Prostate gland (tissue), 2 donors: ENCODE measurements at regions not wholly inside any gene's neighbourhood (a gene's known extent, or its start where the extent isn't known, plus 50 kb on each side); places are given as distances from the start of the nearest gene placed in this dataset.

Experiments used
- DNase-seq: peaks from one replicate; pipeline ENCODE4 v3.0.0-alpha.2; 2019; ENCODE audit warnings: low spot score
- H3K27ac ChIP-seq, 2 donors: fragments of 200-600 bp; sonication (generic); 2 replicates each; pipeline ENCODE4 v1.5.1; 2017 to 2019
- H3K27me3 ChIP-seq: fragments of 200-600 bp; sonication (generic); replicated peaks from 2 replicates; pipeline ENCODE4 v1.5.1; 2019; ENCODE audit not compliant: insufficient read depth
- H3K36me3 ChIP-seq, 2 donors: fragments of 200-600 bp; sonication (generic); 1 replicate in 1 of 2; 2 replicates in 1 of 2; pipeline versions ENCODE4 v1.5.1 to v1.8.1; 2017 to 2019
- H3K4me1 ChIP-seq: fragments of 200-600 bp; sonication (generic); replicated peaks from 2 replicates; pipeline ENCODE4 v1.5.1; 2019
- H3K4me3 ChIP-seq, 2 donors: fragments of 200-600 bp; sonication (generic); 2 replicates each; pipeline ENCODE4 v1.5.1; 2017 to 2019
- H3K9me3 ChIP-seq: fragments of 200-600 bp; sonication (generic); 2 replicates; pipeline ENCODE4 v1.5.1; 2017
- POLR2A ChIP-seq: fragments of 450-650 bp; IDR thresholded peaks from one replicate; pipeline ENCODE4 v1.6.1; 2016; ENCODE audit warnings: antibody characterized with exemption, mild to moderate bottlenecking
- POLR2AphosphoS5 ChIP-seq: sonication (generic); formaldehyde crosslinking; IDR thresholded peaks from one replicate; pipeline ENCODE4 v1.6.1; 2017; ENCODE audit warnings: antibody characterized with exemption
- WGBS: methylation state at CpG from one replicate; pipeline ENCODE4 v1.1.5; 2018; 5-methylcytosine and 5-hydroxymethylcytosine counted together
- intact Hi-C: fragments of 100-400 bp; cut with DNase I; formaldehyde crosslinking; loops from one replicate; pipeline ENCODE4 v1.14.2; 2022
- TF ChIP-seq, protein P1 (sequence below), 4 experiments: fragments of 200-600 bp in 2 of 4; fragments of 450-650 bp in 2 of 4; sonication (generic) in 2 of 4; IDR thresholded peaks; 1 replicate in 3 of 4; 2 replicates in 1 of 4; pipeline ENCODE4 v1.5.1; 2016 to 2019; ENCODE audit warnings: antibody characterized with exemption in 4 of 4, mild to moderate bottlenecking in 2 of 4, moderate library complexity in 2 of 4

DNA sequence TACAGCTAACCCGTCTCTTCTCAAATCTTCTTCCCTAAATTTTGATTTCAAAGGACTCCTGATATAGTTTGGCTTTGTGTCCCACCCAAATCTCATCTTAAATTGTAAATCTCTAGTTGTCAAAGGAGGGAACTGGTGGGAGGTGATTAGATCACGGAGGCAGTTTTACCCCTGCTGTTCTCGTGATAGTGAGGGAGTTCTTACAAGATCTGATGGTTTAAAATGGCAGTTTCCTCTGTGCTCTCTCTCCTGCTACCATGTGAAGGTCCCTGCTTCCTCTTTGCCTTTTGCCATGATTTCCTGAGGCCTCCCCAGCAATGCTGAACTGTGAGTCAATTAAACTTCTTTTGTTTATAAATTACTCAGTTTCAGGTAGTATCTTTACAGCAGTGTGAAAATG lies 269.3 kb downstream of the POLR1F start:
- no peaks in the 10 kb centered on the region for H3K36me3 ChIP-seq
- DNase-seq = no peak
- no peaks in the 10 kb centered on the region for H3K27me3 ChIP-seq
- H3K4me1 ChIP-seq = no peaks in the 10 kb centered on the region
- H3K27ac ChIP-seq = no peak overlapping the region
- TF ChIP-seq POLR2AphosphoS5 (no peak), POLR2A (no peak)
- TF ChIP-seq, protein P1, sequence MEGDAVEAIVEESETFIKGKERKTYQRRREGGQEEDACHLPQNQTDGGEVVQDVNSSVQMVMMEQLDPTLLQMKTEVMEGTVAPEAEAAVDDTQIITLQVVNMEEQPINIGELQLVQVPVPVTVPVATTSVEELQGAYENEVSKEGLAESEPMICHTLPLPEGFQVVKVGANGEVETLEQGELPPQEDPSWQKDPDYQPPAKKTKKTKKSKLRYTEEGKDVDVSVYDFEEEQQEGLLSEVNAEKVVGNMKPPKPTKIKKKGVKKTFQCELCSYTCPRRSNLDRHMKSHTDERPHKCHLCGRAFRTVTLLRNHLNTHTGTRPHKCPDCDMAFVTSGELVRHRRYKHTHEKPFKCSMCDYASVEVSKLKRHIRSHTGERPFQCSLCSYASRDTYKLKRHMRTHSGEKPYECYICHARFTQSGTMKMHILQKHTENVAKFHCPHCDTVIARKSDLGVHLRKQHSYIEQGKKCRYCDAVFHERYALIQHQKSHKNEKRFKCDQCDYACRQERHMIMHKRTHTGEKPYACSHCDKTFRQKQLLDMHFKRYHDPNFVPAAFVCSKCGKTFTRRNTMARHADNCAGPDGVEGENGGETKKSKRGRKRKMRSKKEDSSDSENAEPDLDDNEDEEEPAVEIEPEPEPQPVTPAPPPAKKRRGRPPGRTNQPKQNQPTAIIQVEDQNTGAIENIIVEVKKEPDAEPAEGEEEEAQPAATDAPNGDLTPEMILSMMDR (IDR thresholded peaks at IDR 0.05) = no peak
- H3K4me3 ChIP-seq = no peak overlapping the region
- WGBS = 68% methylated on average over 3 of the region's 3 CpGs
- intact Hi-C loops = no loop called here
- no peaks in the 10 kb centered on the region for H3K9me3 ChIP-seq

DNA sequence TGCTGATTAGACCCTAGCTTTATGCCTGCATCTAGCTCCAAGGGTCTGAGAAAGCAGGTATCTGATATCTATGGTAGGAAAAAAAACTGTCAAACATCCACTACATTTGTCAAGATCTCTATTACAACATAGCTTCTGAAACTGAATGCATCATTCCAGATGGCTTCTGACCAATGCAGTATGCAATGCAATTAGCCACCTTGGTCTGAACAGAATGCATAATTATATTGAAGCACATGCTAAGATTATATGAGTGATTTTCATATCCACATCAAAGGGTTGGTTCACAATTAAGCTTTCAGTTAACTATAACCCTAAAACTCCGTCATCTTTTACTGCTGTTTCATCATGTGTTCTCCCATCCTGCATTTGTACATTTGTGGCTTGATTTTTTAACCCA lies 271.4 kb downstream of the POLR1F start:
- TF ChIP-seq, protein P1 (IDR thresholded peaks at IDR 0.05) = no peak
- TF ChIP-seq POLR2AphosphoS5 (no peak), POLR2A (no peak)
- intact Hi-C loops = no loop called here
- Histone ChIP-seq H3K27ac (no peak overlapping the region), H3K4me3 (no peak overlapping the region), H3K9me3 (no peaks in the 10 kb centered on the region), H3K4me1 (no peaks in the 10 kb centered on the region), H3K36me3 (no peaks in the 10 kb centered on the region), H3K27me3 (no peaks in the 10 kb centered on the region)
- 84% methylated on average over 1 of the region's 1 CpG for WGBS
- DNase-seq = no peak

DNA sequence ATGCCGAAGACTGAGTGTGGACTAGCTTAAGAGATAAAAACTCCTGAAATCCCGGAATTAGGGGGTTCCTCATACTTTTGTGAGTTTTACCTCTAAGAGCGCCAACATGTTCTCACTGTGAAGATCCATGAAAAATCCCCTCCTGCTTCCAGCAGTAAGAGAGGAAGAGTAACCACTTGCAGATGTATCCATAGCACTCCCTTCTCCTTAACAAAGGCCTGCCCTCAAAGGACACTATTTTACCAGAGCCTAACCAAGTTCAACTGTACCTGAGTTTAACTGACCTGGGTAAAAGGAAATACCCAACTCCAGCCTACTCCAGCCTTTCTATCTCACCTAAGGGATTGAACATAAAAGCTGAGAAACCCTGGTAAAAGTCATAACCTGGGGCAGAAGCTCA lies 280.9 kb downstream of the POLR1F start:
- Histone ChIP-seq H3K4me1 (no peaks in the 10 kb centered on the region), H3K36me3 (no peaks in the 10 kb centered on the region), H3K27me3 (no peaks in the 10 kb centered on the region), H3K9me3 (no peaks in the 10 kb centered on the region), H3K27ac (no peak overlapping the region), H3K4me3 (no peak overlapping the region)
- 78% methylated on average over 3 of the region's 3 CpGs for WGBS
- TF ChIP-seq POLR2AphosphoS5 (no peak), POLR2A (no peak)
- no peak for DNase-seq
- intact Hi-C loops = no loop called here

DNA sequence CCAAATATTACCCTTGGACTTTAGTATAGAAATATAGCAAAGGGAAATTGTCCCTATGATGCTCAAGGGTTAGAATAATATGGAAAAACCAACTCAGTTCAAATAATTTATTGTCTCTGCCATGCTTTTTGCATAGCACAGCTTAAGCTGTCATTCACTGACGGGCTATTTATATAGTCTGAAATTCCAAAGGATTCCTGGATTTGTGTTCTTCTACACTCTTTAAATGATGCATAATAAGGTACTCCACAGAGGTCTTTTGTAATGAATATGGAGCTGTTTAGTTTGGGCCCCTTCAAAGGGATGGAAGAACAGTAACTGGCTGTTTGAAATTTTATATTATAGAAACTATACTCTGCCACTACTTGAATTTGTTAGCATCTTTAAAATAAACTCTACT lies 276.6 kb upstream of the FERD3L start:
- WGBS = 74% methylated on average over 1 of the region's 1 CpG
- Histone ChIP-seq H3K27ac (no peak overlapping the region), H3K36me3 (no peaks in the 10 kb centered on the region), H3K4me1 (no peaks in the 10 kb centered on the region), H3K27me3 (no peaks in the 10 kb centered on the region), H3K9me3 (no peaks in the 10 kb centered on the region), H3K4me3 (no peak overlapping the region)
- intact Hi-C loops = no loop called here
- DNase-seq = no peak
- TF ChIP-seq, protein P1 (IDR thresholded peaks at IDR 0.05) = no peak
- no peak for TF ChIP-seq POLR2A
- TF ChIP-seq POLR2AphosphoS5 = no peak

DNA sequence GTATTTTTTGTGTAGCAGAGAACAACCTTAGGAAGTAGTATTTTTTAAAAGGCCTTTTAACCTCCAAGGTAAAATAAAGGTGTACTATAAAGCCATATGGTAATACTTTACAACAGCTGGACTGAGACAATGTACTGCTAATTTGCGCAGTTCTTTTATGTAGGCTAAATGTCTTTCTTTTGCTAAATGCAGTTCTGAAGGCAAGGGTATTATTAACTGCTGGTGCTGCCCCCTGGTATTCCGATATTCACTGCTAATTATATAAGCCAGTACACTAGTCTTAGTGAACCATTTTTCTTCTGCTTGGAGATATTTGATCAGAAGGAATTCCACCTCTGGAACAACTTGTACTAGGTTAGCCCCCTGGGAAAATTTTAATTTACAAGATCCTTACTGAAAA lies 272.0 kb upstream of the FERD3L start:
- 81% methylated on average over 2 of the region's 2 CpGs for WGBS
- intact Hi-C loops = no loop called here
- H3K36me3 ChIP-seq = no peaks in the 10 kb centered on the region
- no peaks in the 10 kb centered on the region for H3K9me3 ChIP-seq
- TF ChIP-seq POLR2A (no peak), POLR2AphosphoS5 (no peak)
- TF ChIP-seq, protein P1 (IDR thresholded peaks at IDR 0.05) = no peak
- no peaks in the 10 kb centered on the region for H3K4me1 ChIP-seq
- H3K27ac ChIP-seq = no peak overlapping the region
- H3K27me3 ChIP-seq = no peaks in the 10 kb centered on the region
- no peak for DNase-seq
- no peak overlapping the region for H3K4me3 ChIP-seq
